Neural progenitor cell (in vitro differentiated cells): ENCODE measurements at regions not wholly inside any gene's neighbourhood (a gene's known extent, or its start where the extent isn't known, plus 50 kb on each side); places are given as distances from the start of the nearest gene placed in this dataset.

Experiments used
- CTCF ChIP-seq: fragments of 200-600 bp; sonication (generic); IDR thresholded peaks from 2 replicates; pipeline ENCODE4 v1.5.1; 2017; ENCODE audit warnings: antibody characterized with exemption, mild to moderate bottlenecking
- EZH2 ChIP-seq: fragments of 200-600 bp; sonication (generic); IDR thresholded peaks from 2 replicates; pipeline ENCODE4 v1.6.1; 2017; ENCODE audit warnings: antibody characterized with exemption, mild to moderate bottlenecking, moderate library complexity
- EZH2phosphoT487 ChIP-seq: fragments of 200-600 bp; sonication (generic); IDR thresholded peaks from 2 replicates; pipeline ENCODE4 v1.6.1; 2017; ENCODE audit warnings: antibody characterized with exemption

GRCh38 chr5:162837155-162837554 is 600.2 kb upstream of the CCNG1 start:
- TF ChIP-seq CTCF (no peak), EZH2phosphoT487 (no peak), EZH2 (no peak)
